ENCODE measurements at regions not wholly inside any gene's neighbourhood (a gene's known extent, or its start where the extent isn't known, plus 50 kb on each side); places are given as distances from the start of the nearest gene placed in this dataset.

DNA sequence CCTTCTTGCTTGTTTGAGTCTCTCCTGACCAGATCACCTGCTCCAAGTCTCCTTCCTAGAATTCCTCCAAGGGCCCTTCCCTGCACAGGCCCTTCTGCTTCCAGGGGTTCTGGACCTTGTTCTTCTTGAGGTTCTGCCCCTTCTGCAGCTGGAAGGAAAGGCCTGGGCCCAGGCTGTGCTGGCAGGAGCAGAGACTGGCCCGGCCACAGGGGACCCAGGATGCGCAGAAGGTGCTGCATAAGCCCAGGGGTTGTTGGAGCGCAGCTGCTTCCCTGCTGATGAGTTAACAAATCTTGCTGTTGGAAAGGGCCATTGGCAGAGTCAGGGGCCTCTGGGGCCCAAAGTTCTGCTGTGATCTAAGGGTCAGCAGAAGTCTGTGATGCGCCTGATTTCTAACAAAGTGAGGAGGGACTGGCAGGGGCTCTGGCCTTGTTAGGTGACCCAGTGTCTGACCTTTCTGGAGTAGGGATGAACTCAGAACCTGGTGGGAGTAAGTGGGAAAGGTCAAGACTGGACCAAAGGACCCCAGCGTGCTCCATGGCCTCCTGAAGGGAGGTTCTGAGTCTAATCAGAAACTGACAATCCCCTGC is 509.8 kb downstream of the PTPRU start:
- no peak for DNase-seq

DNA sequence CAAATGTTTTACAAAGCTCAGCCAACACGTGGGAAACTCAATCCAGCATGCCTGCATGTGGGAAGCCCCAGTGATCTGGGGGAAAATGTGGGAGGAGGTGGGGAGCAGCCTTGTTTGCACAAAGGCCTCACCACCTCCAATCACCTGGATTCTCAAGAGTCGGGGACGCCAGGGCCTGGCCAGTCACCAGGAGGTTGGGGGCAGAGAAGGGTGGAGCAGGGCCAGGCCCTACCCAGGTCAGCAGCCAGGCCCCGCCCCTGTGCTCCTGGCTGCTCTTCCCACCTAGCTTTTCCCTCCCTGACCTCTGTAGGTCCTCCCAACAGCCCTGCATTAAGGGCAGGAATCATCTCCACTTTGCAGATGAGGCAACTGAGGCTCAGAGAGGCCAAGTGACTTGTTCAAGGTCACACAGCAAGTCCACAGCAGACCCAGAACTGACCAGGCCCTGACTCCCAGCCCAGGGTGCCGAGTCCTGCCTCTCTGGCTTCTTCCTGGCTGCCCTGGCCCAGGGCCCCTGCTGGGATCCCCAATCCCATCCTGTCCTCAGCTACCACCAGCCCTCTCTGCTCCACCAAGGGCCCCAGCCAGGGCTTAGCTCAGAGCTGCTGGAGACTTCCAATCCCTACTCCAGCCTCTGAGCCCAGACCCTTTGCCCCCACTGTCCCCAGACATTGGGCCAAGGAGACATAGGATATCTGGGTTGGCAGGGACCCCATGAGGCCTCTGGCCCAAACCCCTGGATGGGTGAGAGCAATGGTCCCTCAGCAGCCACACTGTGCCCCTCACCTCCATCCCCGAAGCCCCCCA is 508.6 kb downstream of the PTPRU start:
- DNase-seq = no peak

GRCh38 chr1:29743931-29744330 is 507.6 kb downstream of the PTPRU start:
- DNase-seq = no peak

DNA sequence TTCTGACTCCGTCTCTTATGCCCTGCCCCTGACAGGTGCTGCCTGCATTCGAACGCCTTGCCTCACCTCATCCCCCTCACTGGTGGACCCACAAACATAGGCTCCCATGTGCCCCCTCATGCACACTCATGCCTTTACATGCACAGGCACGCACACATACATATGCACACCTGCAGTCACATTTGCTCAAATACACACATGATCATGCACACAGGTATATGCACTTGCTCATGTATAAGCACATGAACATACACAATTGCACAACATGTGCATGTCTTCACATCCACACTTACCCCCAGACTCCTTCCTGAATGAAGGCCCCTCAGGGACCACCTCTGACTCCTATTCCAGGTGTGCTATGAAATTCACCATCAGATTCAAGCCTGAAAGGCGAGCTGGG is 506.9 kb downstream of the PTPRU start:
- DNase-seq = no peak

DNA sequence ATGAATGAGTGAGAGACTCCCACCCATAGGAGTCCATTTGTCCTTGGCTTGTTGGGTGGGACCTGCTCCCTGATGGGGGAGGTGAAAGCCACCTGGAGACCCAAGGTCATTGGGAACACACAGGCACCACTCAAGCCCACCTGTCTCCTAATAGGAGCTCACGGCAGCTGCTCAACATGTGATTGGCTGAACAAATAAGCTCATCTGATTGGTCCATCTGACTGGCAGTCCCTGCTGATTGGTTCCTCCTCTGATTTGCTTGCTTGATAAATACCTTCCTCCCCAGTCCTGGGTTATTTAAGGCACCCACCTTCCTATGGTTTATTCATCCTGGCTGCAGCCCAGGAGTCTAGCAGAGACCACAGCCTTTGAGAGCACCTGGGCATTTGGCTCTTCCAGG is 502.9 kb downstream of the PTPRU start:
- DNase-seq = no peak

GRCh38 chr1:29736582-29737188 is 500.4 kb downstream of the PTPRU start:
- DNase-seq = no peak

- no peak for DNase-seq
Measured at GRCh38 chr1:29732453-29732852, 496.1 kb downstream of the PTPRU start.

DNA sequence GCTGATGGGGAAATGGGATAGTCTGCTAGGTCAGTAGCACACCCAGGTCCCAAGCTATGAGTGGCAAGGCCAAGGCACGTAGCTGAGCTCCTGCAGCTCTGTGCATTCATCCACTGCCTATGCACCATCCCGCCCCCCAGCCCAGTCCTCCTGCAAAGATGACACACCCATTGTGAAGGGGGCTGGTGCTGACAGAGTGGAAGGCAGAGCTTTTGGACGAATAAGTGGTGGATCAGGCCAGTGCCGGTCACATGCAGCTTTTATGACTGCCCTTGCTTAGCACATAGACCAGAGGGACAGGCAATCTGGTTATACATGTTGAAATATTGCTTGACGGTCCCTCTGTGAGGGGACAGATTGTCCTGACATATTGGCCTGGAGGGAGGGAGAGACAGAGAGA is 494.3 kb downstream of the PTPRU start:
- DNase-seq = no peak

GRCh38 chr1:29729281-29729680 is 493.0 kb downstream of the PTPRU start:
- no peak for DNase-seq

DNA sequence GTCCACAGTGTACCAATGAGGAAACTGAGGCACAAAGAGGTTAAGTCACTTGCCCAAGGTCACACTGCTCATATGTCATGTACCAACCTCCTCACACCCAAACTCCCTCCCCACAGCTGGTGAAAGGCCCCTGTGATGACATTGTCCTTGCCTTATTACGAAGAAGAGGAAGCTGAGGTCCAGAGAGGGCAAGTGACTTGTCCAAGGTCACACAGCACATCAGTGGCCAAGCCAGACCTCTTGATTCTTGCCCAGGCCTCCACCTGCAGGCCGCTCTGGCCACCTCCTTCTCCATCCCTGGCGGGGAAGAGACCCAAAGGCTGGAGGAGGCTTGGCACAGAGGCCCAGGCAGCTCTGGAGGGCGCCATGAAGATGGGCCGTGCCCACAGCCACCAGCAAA is 492.4 kb downstream of the PTPRU start:
- DNase-seq = no peak

DNA sequence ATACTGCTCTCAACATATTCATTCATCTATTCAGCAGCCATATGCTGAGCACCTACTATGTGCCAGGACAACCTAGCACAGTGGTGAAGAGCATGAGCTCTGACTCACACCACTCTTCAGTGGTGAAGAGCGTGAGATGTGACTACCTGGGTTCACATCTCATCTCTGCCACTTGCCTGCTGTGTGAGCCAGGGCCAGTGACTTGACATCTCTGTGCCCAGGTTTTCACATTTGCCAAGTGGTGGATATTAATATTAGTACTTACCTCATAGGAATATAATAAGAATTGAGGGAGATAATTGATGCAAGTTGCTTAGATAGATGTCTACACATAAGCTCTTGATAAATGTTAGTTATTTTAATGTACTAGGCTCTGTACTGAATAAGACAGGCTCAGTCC is 488.9 kb downstream of the PTPRU start:
- DNase-seq = no peak

DNA sequence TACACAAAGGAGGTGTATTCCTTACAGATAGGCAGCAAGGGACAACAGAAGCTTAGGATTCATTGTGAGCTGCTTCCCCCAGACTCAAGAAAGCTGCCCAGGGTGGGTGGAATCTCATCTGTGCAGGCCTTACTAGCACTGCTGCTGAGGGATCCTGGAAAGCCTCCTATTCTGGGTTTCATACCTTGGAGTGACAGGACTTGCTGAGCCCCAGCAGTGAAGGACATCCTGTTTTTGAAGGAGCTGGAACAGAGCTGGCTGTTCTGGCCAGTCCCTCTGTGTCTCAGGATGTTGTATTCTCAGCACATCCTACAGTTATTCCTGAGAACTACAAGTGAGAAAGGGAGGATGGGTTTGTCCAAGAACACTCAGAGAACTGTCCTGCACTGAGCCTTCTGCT is 486.3 kb downstream of the PTPRU start:
- no peak for DNase-seq

GRCh38 chr1:29719253-29719652 is 482.9 kb downstream of the PTPRU start:
- DNase-seq = no peak

DNA sequence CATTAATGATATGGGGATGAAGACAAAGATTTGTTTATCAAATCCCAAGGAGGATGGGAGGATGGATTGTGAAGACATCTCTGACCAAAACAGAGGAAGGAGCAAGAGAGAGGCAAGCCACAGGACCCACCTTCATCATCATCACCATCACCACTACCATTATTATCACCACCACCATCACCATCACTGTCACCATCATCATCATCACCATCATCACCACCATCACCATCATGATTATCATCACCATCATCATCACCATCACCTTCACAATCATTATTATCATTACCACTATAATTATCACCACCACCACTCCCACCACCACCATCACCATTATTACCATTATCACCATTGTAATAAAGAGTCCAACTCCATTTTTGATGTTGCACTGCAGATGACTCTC is 482.5 kb downstream of the PTPRU start:
- no peak for DNase-seq

GRCh38 chr1:29716306-29716705 is 480.0 kb downstream of the PTPRU start:
- no peak for DNase-seq

DNA sequence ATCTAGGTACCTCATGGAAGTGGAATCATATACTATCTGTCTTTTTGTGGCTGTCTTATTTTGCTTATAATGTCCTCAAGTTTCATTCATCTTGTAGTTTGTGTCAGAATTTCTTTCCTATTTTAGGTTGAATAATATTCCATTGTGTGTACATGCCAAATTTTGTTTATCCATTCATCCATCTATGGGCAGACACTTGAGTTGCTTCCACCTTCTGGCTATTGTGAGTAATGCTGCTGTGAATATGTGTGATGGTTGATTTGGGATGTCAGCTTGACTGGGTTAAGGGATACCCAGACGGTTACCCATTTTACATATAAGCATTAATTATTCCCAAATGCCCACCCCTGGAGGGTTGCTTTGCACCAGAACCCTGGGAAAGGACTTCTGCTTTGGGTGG is 477.5 kb downstream of the PTPRU start:
- DNase-seq = no peak

GRCh38 chr1:29712801-29713200 is 476.5 kb downstream of the PTPRU start:
- DNase-seq = no peak

DNA sequence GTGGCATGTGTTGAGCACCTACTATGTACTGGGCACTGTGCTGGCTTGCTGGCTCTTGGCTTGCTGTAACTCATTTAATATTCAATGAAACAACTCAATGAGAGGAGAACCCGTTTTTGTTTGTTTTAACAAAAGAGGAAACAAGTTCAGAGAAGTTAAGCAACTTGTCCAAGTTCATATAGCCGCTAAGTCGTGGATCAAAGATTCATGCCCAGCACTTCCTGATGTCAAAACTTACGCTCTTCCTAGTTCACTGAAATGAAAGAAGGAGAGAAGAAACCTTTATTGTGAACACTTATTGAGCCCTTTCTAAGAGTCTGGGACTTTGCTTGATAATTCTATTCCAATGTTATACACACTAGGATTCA is 475.9 kb downstream of the PTPRU start:
- DNase-seq = no peak

DNA sequence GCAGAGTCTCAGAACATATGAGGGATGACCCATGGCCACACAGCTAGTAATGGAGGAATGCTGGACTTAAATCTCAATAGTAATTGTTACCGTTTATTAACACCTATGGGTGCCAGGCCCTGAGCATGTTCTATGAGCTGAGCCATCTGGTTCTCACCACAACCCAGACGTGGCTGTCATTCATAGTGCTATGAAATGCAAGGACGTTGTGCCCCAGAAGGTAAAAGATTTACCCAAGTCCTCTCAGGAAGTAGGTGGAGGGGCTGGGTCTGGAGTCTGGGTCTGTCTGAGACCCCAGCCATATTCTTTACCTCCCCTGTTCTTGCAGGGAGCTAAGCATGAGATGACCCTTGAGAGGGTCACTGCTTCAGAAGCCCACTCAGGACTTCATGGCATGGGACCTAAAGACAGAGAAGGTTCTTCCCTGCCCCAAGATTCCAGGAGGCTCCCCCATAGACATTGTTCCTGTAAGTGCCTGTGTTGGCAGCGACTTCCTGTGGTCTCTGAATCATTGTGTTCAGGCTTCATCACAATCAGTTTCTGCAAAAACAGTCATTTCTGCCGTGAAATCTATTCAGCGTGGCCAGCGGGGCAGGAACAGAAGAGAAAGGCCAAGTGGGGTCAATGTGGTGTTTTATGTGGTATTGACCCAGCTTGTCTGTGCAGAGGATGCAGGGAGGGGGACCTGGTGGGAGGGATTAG is 475.4 kb downstream of the PTPRU start:
- DNase-seq = no peak

GRCh38 chr1:29709704-29710280 is 473.5 kb downstream of the PTPRU start:
- no peak for DNase-seq

- no peak for DNase-seq
Measured at GRCh38 chr1:29708796-29709703, 472.7 kb downstream of the PTPRU start.

DNA sequence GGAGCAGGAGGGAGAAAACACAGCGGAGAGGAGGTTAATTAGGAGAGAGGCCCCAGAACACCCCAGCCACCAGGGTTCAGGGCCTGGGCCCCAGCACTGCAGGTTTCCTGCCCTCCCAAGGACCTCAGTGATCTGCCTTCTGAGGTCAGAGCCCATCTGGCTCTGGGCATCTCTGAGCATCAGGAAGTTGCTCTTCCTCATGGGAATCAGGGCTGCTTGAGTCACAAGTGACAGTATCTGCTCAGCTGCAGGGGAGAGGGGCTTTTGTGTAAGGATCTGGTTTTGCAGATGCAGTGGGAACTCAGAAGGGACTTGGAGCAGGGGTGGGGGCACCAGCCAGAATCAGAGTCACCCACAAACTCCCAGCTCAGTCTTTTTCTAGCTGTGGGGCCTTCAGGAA is 472.1 kb downstream of the PTPRU start:
- no peak for DNase-seq

All from stimulated activated CD4-positive, alpha-beta T cell treated with anti-CD3 and anti-CD28 coated beads, Interleukin-4, amount 100 ng/mL, for 4 hours (primary cell).